GM08714 (cell line): ENCODE measurements at regions not wholly inside any gene's neighbourhood (a gene's known extent, or its start where the extent isn't known, plus 50 kb on each side); places are given as distances from the start of the nearest gene placed in this dataset.

Experiments
- H3K4me3 ChIP-seq: fragments of 200-500 bp; sonication (Bioruptor generic); 2 replicates; pipeline ENCODE4 v1.5.1; 2014; ENCODE audit warnings: mild to moderate bottlenecking, low read length, inconsistent platforms
- ZNF274 ChIP-seq: IDR thresholded peaks from 2 replicates; pipeline ENCODE4 v1.6.1; 2012; ENCODE audit warnings: mild to moderate bottlenecking, low read depth, low read length

DNA sequence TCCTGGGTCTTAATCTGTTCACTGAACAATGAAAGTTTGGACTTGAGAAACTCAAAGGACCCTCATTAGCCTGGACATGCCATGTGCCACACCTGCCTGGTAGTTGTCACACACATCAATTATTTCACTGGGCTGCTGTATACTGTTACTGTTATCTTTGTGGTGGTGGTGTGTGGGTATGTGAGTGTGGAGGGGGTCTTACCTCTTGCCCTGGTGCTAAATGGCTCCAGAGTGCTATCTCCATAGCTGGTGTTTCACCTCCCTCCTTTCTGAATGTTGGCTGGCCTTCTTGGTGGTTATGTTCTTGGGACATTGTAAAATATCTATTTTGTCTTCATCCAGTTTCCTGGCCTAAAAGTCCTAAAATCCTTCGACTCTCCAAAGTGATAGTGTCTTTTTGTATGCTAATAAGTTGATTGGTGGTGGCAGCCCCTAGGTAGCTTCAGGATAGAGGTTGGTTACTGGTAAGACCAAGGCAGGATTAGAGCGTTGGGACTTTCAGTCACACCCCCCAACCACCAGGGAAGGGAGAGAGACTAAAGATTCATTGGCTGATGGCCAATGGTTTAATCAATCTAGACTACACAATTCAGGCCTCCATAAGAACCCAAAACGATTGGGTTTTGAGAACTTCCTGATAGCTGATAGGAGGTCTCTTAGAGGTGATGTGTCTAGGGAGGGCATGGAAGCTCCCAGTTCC is 328.1 kb downstream of the MYCN start:
- TF ChIP-seq ZNF274, result no peak
- H3K4me3 ChIP-seq, result no peak overlapping the region

DNA sequence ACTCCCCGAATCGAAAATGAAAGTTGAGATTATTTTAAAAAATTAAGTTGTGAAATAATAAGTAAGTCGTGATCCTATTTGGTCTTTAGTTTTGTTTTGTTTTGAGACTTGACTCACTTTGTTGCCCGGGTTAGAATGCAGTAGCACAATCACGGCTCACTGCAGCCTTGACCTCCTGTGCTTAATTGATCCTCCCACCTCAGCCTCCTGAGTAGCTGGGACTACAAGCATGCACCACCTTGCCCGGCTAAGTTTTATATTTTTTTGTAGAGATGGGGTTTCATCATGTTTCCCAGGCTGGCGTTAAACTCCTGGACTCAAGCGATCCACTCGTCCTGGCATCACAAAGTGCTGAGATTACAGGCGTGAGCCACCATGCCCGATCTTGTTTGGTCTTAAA is 326.2 kb downstream of the MYCN start:
- TF ChIP-seq ZNF274, result no peak

DNA sequence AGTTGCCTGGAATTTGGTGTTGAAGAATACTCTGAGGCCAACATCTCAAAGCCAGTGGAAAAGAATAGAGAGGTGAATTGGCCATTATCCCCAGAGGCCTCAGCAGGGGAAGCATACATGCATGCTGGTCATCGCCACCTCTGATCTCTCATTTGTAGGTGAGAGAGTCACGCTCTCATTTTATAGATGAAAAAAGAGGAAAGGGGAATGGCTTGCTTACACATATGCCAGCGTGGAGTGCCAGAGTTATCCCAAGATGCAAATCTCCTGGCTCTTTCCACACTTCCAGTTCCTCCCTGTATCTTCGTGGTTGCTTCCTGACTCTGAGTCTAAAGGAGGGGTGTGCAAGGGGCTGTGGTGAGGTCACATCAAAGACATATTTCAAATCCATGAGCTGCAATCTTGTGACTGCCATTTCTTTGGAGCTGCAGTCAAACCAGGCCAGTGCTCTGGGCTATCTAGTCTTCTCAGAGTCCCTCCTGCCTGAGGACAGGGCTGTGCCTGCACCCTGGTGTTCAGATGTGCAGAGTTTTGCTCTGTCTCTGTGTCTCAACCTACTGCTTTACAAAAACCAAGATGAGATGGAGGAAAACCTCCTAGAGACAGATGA is 324.7 kb downstream of the MYCN start:
- no peak overlapping the region for H3K4me3 ChIP-seq
- TF ChIP-seq ZNF274, result no peak

More for the DNA sequence above, 326.2 kb downstream of the MYCN start:
- H3K4me3 ChIP-seq, result no peak overlapping the region

DNA sequence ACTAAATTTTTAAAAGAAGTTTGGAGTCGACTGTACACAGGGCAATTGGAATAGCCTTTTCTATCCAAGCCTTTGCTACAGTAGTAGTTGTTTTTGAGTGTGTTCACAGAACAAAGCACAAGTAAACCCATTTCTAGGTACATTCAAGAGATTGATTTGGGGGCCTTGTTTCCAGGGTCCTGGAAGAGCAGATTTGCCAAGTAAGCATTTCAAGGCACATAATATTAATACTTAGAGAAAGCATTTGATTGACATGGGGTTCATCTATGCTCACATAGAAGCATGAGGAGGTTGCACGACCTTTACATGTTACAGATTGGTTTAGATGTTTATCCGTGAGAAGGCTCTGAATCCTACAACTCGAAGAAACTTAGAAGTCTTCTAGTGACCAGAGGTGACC is 324.1 kb downstream of the MYCN start:
- no peak overlapping the region for H3K4me3 ChIP-seq
- no peak for TF ChIP-seq ZNF274

DNA sequence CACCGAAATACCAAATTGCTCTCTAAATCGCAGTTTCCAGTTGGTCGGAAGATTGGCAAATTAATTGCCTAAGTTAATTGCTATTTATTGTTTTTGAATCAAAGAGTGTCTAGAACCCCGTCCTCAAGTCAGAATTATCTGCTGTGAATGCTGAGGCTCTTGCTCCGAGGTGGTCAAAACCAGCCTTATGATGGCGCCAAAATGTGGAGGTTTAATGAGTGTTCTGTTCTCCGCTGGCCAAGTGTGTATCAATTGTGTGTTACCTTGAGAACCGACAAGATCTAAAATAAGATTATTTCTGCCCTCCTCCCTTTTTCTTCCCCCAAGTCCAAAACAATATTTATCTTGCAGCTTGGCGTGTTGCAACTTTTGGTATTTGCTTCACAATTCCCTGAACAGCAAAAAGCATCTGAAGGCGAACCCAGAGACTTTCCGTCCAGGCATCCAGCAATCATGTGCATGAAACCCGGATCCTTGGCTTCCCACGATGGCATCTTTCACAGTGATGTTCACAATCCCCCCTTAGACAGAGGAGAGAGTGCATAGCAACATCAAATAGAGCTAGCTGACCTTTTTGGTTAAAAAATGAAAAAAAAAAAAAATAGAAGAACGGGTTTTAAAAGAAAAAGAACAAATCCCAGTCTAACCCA is 323.0 kb downstream of the MYCN start:
- no peak for TF ChIP-seq ZNF274
- no peak overlapping the region for H3K4me3 ChIP-seq

DNA sequence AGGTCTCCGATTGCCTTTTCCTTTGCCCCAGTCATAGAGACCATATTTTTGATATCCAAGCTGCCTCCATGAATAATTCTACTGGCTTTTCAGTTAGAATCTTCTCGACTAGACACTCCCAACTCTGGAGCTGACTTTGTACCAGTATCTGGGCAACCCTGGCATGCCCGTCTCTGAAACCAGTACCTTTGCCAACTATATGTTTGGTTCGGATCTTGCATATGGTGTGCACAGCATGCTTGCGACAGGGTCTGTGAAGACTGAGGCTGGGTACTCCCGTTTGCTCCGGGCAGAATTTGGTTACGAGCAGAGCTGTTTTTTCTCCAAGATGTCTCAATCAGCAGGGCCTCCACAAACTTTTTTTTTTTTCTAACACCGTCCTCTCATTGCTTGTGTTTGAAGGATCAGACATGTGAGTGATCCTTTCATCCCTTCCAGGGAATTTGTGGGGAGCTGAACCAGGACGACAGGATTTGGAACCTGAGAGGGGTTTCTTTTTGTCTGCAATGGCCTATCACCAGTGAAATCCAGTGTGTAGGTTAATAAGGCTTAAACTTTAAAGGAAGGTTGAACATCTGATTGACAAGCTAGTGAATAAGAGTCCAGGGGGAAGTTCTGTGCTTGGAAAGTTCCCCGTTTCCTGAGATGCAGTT is 322.3 kb downstream of the MYCN start:
- no peak for TF ChIP-seq ZNF274
- H3K4me3 ChIP-seq, result no peak overlapping the region

DNA sequence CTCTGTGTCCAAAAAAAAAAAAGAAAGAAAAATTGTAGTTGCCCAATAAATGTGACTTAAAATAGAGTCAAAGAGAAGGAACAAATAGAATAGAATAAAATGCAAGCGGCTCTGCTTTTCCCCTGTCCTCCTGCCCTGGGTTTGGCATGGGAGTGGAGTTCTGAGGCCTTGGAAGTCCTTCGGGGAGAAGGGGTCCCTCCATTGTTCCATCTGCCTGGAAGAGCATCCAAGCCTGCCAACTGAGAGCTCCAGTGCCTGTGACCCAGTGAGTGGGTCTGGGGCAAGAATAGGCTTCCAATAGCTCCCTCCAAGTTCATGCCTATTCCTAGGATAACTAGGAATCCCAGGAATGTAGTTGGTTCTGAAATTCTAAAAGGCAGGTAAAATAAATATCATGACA is 321.4 kb downstream of the MYCN start:
- no peak overlapping the region for H3K4me3 ChIP-seq
- TF ChIP-seq ZNF274, result no peak

DNA sequence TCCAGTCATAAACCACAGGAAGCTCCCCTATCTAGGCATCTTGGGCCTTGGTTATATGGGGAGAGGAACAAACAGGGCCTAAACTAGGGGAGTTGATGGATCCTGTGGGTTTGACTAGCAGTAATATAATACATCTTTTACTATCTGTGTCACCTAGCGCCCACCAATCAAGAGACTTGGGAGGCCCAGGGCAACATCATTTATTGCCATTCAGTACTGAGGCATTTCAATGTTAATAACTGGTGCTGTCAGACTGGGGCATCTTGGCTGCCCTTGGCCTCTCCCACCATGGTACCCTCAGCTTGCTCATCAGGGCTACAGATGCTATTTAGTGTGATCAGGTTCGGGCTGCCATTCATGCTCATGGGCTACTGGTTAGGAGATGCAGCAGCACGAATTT is 320.7 kb downstream of the MYCN start:
- no peak for TF ChIP-seq ZNF274
- no peak overlapping the region for H3K4me3 ChIP-seq

DNA sequence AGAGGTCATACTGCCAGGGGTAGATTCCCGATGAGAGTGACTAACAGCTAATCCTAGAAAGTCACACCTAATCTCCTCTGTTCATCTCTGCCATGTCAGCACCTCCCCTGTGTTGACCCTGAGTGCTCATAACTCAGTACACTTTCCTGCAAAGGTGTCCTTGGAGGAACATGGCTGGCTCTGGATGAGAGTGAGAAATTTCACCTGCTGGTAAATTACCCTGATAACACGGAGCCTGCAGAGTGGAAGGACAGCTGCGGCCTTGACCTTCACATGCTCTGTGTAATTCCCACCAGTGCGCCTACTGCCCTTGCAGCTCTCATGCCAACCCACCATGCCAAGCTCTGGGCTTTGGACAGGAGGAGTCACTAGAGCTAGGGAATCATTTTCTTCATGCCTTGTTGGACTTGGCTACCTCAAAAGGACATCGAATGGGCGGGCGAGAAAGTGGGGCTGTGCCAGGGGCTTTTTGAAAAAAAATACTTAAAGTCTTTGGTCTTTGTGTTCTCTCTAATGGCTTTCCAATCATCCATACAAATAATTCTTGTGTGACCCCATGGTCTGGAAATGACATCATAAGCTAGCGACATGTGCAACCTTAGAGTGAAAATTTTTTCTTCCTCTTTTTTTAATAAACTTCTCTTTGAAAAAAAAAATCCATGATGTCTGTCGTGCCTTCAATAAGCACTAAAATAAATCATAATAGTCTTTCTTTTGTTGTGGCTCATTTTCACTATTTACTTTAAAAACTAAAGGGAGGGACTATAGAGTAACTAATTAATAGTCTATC is 319.9 kb downstream of the MYCN start:
- no peak for TF ChIP-seq ZNF274
- H3K4me3 ChIP-seq, result no peak overlapping the region

DNA sequence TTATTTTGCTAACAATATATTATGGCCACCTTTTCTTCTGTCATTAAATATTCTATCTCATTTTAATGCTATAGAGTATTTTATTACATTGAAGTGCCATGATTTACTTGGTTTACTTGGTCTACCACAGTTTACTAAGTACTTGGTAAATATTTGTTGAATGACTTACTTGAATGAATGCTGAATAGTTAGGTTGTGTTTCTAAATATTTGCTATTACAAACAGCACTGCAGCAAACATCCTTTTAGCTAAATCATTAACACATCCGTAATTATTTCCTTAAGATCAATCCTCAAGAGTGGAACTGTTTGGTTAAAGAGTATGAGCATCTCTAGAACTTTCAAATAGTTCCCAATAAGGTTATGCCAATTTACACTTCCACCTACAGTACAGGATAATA is 318.7 kb downstream of the MYCN start:
- H3K4me3 ChIP-seq, result no peak overlapping the region
- TF ChIP-seq ZNF274, result no peak

DNA sequence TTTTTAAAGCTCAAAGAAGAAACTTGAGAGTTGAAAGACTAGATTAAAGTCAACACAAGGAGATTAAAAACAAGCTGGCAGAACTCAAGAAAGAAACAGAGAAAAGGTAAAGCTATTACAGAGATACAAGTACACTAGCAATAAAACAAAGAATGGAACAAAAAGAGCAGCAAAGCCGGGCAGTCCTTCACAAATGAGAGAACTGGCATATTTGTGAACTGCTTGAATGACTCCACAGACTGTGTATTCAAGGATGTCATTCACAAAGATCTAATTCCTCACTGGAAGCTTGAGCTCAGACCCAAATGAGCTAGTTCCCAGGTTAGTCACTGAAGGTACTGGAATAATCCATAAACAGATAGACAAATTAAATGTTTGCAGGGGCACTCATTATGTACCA is 318.0 kb downstream of the MYCN start:
- no peak overlapping the region for H3K4me3 ChIP-seq
- TF ChIP-seq ZNF274, result no peak

DNA sequence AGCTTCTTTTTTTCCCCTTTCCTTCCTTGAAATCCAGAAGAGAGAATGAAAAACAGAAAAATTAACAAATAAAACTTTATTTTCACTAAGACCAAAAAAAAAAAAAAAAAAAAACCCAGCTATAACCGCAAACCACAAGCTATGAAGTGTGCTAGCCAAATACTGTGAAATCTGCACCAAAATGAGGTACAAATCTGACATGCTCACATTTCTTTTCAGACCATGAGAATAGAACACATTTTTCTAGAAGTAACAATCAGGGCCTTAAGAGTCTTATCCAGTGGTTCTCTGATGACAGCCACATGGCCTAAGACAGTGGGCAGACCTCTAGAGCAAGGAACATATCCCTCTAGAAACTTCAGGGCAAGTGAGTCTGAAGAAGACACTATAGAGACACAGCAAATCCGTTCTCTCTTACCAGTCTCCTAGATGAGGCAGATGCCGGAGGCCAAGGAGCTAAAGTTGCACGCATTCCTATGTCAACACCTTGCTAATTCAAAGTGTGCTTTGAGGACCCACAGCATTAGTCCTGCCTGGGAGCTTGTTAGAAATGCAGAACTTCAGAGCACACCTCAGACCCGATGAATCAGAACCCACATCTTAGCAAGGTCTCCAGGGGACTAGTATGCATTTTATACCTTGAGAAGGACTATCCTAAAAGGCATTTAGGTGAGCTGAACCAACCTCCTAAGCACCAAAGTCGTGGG is 317.1 kb downstream of the MYCN start:
- TF ChIP-seq ZNF274, result no peak
- H3K4me3 ChIP-seq, result no peak overlapping the region

DNA sequence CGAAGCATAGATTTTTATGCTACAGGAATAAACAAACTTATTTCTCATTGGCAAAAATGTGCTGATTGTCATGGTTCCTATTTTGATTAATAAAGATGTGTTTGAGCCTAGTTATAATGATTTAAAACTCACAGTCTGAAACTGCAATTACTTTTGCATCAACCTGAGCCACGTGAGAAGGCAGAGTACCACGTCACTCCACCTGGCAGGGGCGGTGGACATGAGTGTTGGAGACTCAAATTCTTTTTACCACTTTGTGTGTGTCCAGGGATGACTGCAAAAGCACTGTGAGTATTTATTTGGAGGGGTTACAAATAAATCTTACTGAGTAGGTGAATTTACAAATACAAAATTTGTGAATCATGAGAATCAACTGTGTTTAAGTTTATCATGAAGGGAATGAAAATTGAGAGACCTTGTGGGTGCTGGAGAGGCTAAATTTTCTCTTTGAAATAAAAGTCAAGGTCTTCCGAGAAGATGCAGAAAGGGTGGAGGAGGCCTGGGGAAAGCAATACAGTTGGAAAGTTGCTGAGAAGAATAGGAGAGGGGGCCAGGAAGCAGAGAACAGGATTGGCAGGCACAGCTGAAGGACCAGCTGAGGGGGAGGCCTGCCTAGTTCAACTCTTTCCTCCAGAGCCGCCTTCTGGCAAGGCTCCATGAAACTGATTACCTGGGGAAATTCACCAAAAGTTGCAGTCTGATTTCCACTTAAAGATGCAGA is 316.4 kb downstream of the MYCN start:
- H3K4me3 ChIP-seq, result no peak overlapping the region
- no peak for TF ChIP-seq ZNF274
